ENCODE measurements at regions not wholly inside any gene's neighbourhood (a gene's known extent, or its start where the extent isn't known, plus 50 kb on each side); places are given as distances from the start of the nearest gene placed in this dataset.

- no peak for DNase-seq (ENCODE audit: insufficient read length, low spot score)
- FAIRE-seq, result no peak
- TF ChIP-seq, protein P1, sequence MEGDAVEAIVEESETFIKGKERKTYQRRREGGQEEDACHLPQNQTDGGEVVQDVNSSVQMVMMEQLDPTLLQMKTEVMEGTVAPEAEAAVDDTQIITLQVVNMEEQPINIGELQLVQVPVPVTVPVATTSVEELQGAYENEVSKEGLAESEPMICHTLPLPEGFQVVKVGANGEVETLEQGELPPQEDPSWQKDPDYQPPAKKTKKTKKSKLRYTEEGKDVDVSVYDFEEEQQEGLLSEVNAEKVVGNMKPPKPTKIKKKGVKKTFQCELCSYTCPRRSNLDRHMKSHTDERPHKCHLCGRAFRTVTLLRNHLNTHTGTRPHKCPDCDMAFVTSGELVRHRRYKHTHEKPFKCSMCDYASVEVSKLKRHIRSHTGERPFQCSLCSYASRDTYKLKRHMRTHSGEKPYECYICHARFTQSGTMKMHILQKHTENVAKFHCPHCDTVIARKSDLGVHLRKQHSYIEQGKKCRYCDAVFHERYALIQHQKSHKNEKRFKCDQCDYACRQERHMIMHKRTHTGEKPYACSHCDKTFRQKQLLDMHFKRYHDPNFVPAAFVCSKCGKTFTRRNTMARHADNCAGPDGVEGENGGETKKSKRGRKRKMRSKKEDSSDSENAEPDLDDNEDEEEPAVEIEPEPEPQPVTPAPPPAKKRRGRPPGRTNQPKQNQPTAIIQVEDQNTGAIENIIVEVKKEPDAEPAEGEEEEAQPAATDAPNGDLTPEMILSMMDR (IDR thresholded peaks at IDR 0.05; ENCODE audit: insufficient read depth, missing control alignments), result no peak
Observed at GRCh38 chr7:88462799-88463198, 156.1 kb upstream of the STEAP4 start.

DNA sequence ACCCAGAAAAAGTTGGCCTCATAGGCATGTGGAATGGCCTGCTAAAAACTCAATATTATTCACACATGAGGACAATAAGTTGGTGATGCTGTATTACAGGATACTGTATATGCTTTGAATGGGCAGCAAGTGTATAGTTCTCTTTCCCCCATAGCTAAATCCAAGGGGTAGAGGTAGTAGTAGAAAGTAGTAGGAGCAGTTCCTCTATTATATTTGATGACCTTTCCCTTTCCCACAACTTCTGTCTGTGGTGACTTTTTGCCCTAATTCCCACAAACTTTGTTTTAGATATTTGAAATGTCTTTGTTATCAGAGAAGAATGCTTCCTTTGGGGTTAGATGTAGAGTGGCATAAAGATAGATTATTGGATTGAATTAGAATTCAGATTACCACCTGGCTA lies 154.0 kb upstream of the STEAP4 start:
- FAIRE-seq (no peak), DNase-seq (ENCODE audit: insufficient read length, low spot score) (no peak)
- TF ChIP-seq, protein P1 (IDR thresholded peaks at IDR 0.05; ENCODE audit: insufficient read depth, missing control alignments), result no peak

- TF ChIP-seq, protein P1 (IDR thresholded peaks at IDR 0.05; ENCODE audit: insufficient read depth, missing control alignments), result no peak
- FAIRE-seq (no peak), DNase-seq (ENCODE audit: insufficient read length, low spot score) (no peak)
Observed at GRCh38 chr7:88458946-88459345, 152.3 kb upstream of the STEAP4 start.

GRCh38 chr7:88458279-88458678 lies 151.6 kb upstream of the STEAP4 start:
- FAIRE-seq, result no peak
- no peak for DNase-seq (ENCODE audit: insufficient read length, low spot score)
- TF ChIP-seq, protein P1 (IDR thresholded peaks at IDR 0.05; ENCODE audit: insufficient read depth, missing control alignments), result no peak

- no peak for FAIRE-seq
- TF ChIP-seq, protein P1 (IDR thresholded peaks at IDR 0.05; ENCODE audit: insufficient read depth, missing control alignments), result no peak
- no peak for DNase-seq (ENCODE audit: insufficient read length, low spot score)
Observed at GRCh38 chr7:88457320-88457719, 150.6 kb upstream of the STEAP4 start.

DNA sequence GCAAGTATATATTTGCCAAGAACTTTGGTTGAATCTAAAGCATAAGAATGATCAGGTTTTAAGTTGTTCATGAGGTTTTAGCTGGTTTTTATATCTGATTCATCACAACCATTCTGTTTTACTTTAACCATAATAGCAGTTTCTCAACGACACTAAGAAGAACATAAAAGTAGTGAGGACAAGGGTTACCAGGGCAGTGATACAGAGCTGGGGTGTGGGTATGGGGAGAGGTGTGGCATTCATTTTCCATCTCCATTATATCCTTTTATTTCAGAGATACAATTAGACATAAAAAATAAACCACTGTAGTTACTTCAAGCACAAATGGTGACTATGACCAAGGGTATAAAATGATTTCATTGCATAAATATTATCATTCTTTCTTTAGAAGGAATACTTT lies 149.8 kb upstream of the STEAP4 start:
- FAIRE-seq, result no peak
- no peak for DNase-seq (ENCODE audit: insufficient read length, low spot score)
- TF ChIP-seq, protein P1 (IDR thresholded peaks at IDR 0.05; ENCODE audit: insufficient read depth, missing control alignments), result no peak

DNA sequence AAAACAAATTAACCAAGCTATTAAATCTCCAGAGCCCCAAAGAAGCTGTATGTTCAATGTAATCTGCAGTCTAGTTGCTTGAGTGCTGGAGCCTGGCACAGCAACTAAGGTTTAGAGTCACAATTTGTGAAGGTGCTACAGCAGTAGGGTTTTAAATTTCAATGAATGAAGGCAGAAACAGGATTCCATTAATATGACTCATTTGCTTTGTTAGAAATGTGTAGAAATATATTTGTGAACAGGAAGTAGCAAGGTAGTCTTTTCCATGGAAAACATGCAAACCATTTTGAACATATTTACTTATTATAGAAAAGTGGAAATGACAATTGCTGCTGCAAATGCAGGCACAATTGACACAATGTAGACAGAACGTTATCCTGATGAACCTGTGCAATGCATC lies 149.0 kb upstream of the STEAP4 start:
- DNase-seq (ENCODE audit: insufficient read length, low spot score) (no peak), FAIRE-seq (no peak)
- TF ChIP-seq, protein P1 (IDR thresholded peaks at IDR 0.05; ENCODE audit: insufficient read depth, missing control alignments), result no peak
